ENCODE measurements at regions not wholly inside any gene's neighbourhood (a gene's known extent, or its start where the extent isn't known, plus 50 kb on each side); places are given as distances from the start of the nearest gene placed in this dataset.

DNA sequence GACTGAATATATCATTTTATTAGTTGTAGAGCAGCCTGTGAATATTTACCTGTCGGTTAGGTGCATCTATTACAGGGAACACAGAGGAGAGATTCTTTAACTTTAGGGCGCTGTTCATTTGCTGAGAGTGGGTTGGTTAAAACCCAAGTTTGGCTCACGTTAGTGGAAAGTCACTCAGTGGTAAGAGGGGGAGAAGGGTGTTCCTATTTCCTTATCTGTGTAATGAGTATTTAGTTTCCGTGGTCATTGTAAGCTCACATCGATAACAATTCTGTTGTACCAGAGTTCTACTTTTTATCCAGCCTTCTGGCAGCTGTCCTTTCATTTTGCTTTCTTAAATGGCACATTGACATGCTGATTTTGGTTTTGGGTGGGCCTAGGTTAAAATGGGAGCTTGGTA, 773.2 kb upstream of the ADAMTS5 start:
- DNase-seq (ENCODE audit: low read depth), result no peak
- no peak overlapping the region for H3K4me3 ChIP-seq (ENCODE audit: low read depth, low read length)
- TF ChIP-seq POLR2A (IDR thresholded peaks at IDR 0.05; ENCODE audit: extremely low read depth, insufficient read length) (no peak), MYC (IDR thresholded peaks at IDR 0.05; ENCODE audit: low read depth, low read length) (no peak)
- TF ChIP-seq, protein P1, sequence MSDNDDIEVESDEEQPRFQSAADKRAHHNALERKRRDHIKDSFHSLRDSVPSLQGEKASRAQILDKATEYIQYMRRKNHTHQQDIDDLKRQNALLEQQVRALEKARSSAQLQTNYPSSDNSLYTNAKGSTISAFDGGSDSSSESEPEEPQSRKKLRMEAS (IDR thresholded peaks at IDR 0.05; ENCODE audit: low read depth, low read length), result no peak
- TF ChIP-seq, protein P2, sequence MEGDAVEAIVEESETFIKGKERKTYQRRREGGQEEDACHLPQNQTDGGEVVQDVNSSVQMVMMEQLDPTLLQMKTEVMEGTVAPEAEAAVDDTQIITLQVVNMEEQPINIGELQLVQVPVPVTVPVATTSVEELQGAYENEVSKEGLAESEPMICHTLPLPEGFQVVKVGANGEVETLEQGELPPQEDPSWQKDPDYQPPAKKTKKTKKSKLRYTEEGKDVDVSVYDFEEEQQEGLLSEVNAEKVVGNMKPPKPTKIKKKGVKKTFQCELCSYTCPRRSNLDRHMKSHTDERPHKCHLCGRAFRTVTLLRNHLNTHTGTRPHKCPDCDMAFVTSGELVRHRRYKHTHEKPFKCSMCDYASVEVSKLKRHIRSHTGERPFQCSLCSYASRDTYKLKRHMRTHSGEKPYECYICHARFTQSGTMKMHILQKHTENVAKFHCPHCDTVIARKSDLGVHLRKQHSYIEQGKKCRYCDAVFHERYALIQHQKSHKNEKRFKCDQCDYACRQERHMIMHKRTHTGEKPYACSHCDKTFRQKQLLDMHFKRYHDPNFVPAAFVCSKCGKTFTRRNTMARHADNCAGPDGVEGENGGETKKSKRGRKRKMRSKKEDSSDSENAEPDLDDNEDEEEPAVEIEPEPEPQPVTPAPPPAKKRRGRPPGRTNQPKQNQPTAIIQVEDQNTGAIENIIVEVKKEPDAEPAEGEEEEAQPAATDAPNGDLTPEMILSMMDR (IDR thresholded peaks at IDR 0.05; ENCODE audit: low read depth, low read length), result no peak

DNA sequence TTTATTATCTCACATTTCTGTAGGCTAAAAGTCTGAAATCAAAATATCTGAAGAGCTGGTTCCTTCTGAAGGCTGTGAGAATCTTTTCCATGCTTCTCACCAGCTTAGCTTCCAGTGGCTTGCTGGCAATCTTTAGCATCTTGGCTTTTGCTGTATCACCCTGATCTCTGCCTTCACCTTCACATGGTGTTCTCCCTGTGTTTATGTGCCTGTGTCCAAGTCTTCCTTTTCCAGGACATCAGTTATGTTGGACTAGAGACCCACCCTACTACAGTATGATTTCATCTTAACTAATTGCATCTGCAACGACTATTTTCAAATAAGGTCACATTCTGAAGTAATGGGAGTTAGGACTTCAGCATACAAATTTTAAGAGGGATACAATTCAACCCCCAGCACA, 772.3 kb upstream of the ADAMTS5 start:
- no peak for TF ChIP-seq POLR2A (IDR thresholded peaks at IDR 0.05; ENCODE audit: extremely low read depth, insufficient read length)
- TF ChIP-seq, protein P1 (IDR thresholded peaks at IDR 0.05; ENCODE audit: low read depth, low read length), result no peak
- TF ChIP-seq, protein P2 (IDR thresholded peaks at IDR 0.05; ENCODE audit: low read depth, low read length), result no peak
- TF ChIP-seq MYC (IDR thresholded peaks at IDR 0.05; ENCODE audit: low read depth, low read length), result no peak
- no peak overlapping the region for H3K4me3 ChIP-seq (ENCODE audit: low read depth, low read length)
- no peak for DNase-seq (ENCODE audit: low read depth)

DNA sequence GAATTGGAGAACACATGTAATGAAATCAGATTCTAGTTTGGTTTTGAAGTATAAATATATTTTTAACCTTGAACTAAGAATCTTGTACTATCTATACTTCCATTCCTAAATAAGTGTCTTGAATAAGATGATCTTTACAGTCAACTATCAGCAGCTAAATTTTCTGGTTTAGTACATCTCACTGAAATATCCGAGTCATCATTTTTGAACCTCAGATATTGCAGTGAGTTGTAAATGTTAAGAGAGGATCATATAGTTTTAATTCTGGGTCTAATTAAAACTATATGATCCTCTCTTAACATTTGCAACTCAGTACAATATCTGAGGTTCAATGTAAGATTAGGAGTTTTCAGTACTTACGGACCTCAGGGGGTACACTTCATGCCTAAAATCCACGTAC, 768.8 kb upstream of the ADAMTS5 start:
- H3K4me3 ChIP-seq (ENCODE audit: low read depth, low read length), result no peak overlapping the region
- no peak for DNase-seq (ENCODE audit: low read depth)
- TF ChIP-seq MYC (IDR thresholded peaks at IDR 0.05; ENCODE audit: low read depth, low read length), result no peak
- TF ChIP-seq POLR2A (IDR thresholded peaks at IDR 0.05; ENCODE audit: extremely low read depth, insufficient read length), result no peak
- TF ChIP-seq, protein P1 (IDR thresholded peaks at IDR 0.05; ENCODE audit: low read depth, low read length), result no peak
- TF ChIP-seq, protein P2 (IDR thresholded peaks at IDR 0.05; ENCODE audit: low read depth, low read length), result no peak

DNA sequence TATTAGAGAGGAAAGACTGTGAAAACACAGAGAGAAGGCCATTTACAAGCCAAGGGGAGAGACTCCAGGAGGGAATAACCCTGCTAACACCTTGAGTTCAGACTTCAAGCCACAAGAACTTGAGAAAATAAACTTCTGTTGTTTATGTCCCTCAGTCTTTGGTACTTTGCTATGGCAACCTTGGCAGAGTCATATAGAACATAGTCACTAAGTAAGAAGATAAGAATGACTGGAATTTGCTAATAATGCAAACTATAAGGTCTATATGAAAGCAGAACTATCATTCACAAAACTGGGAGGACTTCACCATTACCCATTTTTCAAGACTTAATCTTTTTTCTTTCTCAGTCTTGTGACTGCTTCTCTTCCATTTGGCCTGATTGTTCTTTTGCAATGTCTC, 767.3 kb upstream of the ADAMTS5 start:
- no peak for TF ChIP-seq POLR2A (IDR thresholded peaks at IDR 0.05; ENCODE audit: extremely low read depth, insufficient read length)
- TF ChIP-seq, protein P1 (IDR thresholded peaks at IDR 0.05; ENCODE audit: low read depth, low read length), result no peak
- no peak for TF ChIP-seq MYC (IDR thresholded peaks at IDR 0.05; ENCODE audit: low read depth, low read length)
- TF ChIP-seq, protein P2 (IDR thresholded peaks at IDR 0.05; ENCODE audit: low read depth, low read length), result no peak
- H3K4me3 ChIP-seq (ENCODE audit: low read depth, low read length), result no peak overlapping the region
- no peak for DNase-seq (ENCODE audit: low read depth)

DNA sequence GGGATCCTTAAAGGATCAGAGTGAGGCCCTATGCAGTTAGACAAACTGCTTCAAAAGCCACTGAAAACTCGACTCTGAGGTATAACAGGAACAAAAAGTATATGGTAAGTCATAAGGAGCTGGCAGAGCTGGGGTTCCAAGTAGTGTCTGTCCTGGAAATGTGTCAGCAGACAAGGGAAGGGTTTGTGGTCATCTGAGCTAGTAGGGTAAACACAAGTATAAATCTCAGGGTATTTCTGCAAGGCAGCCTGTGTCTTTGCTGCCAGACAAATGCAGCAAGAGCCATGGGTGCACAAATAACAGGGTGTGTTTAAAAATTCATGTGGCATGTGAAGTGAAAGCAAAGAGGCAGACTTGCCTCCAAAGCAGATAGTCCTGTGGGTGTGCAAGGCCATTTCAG, 759.0 kb upstream of the ADAMTS5 start:
- DNase-seq (ENCODE audit: low read depth), result no peak
- H3K4me3 ChIP-seq (ENCODE audit: low read depth, low read length), result no peak overlapping the region
- TF ChIP-seq, protein P1 (IDR thresholded peaks at IDR 0.05; ENCODE audit: low read depth, low read length), result no peak
- no peak for TF ChIP-seq POLR2A (IDR thresholded peaks at IDR 0.05; ENCODE audit: extremely low read depth, insufficient read length)
- TF ChIP-seq, protein P2 (IDR thresholded peaks at IDR 0.05; ENCODE audit: low read depth, low read length), result no peak
- TF ChIP-seq MYC (IDR thresholded peaks at IDR 0.05; ENCODE audit: low read depth, low read length), result no peak

DNA sequence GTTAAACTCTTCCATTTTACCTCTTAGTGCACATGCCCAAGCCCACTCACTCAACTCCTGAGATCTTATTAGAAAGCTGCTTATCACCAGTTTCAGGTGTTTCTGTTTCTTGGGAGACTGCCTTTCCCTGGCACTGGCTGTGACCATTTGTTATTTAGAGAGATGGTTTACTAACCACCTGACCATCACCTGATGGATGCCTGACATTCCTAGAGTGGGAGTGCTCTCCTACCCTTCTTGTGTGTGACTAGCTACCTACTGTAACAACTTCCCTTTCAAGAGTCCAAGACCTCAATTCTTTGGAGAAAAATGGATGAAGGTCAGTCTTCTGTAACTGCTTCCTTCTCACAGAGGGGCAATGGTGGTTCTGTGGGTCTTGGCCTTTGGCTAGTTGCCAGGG, 755.2 kb upstream of the ADAMTS5 start:
- no peak for DNase-seq (ENCODE audit: low read depth)
- TF ChIP-seq MYC (IDR thresholded peaks at IDR 0.05; ENCODE audit: low read depth, low read length) (no peak), POLR2A (IDR thresholded peaks at IDR 0.05; ENCODE audit: extremely low read depth, insufficient read length) (no peak)
- TF ChIP-seq, protein P1 (IDR thresholded peaks at IDR 0.05; ENCODE audit: low read depth, low read length), result no peak
- TF ChIP-seq, protein P2 (IDR thresholded peaks at IDR 0.05; ENCODE audit: low read depth, low read length), result no peak
- no peak overlapping the region for H3K4me3 ChIP-seq (ENCODE audit: low read depth, low read length)

Data from NB4 (cell line).